IMR-90 (cell line): ENCODE measurements at regions not wholly inside any gene's neighbourhood (a gene's known extent, or its start where the extent isn't known, plus 50 kb on each side); places are given as distances from the start of the nearest gene placed in this dataset.
A peak's percentile ranks its signal among the peaks of the same experiment; 100 is the strongest.

Experiments used
- ATAC-seq: fragments of 200-7000 bp; cut with Tn5 transposase; 2 replicates; pipeline ENCODE4 v1.9.1; 2020; ENCODE audit warnings: low read depth, mild to moderate bottlenecking, moderate library complexity
- BruUV-seq: library from RNA; stranded (reverse); fragments of 400-500 nt; replicated peaks from 2 replicates; lab custom pipeline; 2021; lab: Mats Ljungman, UMichigan
- CTCF ChIA-PET: fragments of 300-600 bp; formaldehyde crosslinking; extraction: SDS; loops from one replicate; lab custom pipeline; 2021; ENCODE audit warnings: antibody characterized with exemption; lab: Yijun Ruan, JAX
- POLR2A ChIA-PET: fragments of 300-600 bp; sonication (Branson Sonifier 250); formaldehyde crosslinking; loops from one replicate; lab custom pipeline; 2022; ENCODE audit warnings: antibody characterized with exemption; ENCODE audit not compliant: unreplicated experiment; lab: Charles Lee
- DNase-seq: peaks from one replicate; pipeline ENCODE4 v3.0.0; 2013
- H2AFZ ChIP-seq: replicated peaks from 2 replicates; pipeline ENCODE3; 2013; ENCODE audit warnings: low read length, mild to moderate bottlenecking; ENCODE audit not compliant: poor library complexity
- H2AK5ac ChIP-seq: 2 replicates; pipeline ENCODE4 v1.6.1; 2013; ENCODE audit warnings: low read depth, low read length, inconsistent platforms
- H2AK9ac ChIP-seq: replicated peaks from 2 replicates; pipeline ENCODE3; 2013; ENCODE audit warnings: mild to moderate bottlenecking, low read depth, low read length, moderate library complexity; ENCODE audit not compliant: poor library complexity
- H2BK120ac ChIP-seq: 2 replicates; pipeline ENCODE4 v1.6.1; 2013; ENCODE audit warnings: low read depth, low read length, inconsistent platforms
- H2BK15ac ChIP-seq: 3 replicates; pipeline ENCODE4 v1.6.1; 2013; ENCODE audit warnings: low read depth, low read length, inconsistent platforms
- H2BK20ac ChIP-seq: 2 replicates; pipeline ENCODE4 v1.6.1; 2013; ENCODE audit warnings: low read depth, mild to moderate bottlenecking, inconsistent platforms, low read length, moderate library complexity
- H2BK5ac ChIP-seq: 2 replicates; pipeline ENCODE4 v1.6.1; 2013; ENCODE audit warnings: mild to moderate bottlenecking, low read depth, low read length, inconsistent platforms; ENCODE audit not compliant: poor library complexity, severe bottlenecking
- H3K14ac ChIP-seq: replicated peaks from 2 replicates; pipeline ENCODE4 v1.6.1; 2013; ENCODE audit warnings: low read depth, low read length, inconsistent platforms
- H3K18ac ChIP-seq: 2 replicates; pipeline ENCODE4 v1.6.1; 2013; ENCODE audit warnings: low read depth, low read length, control low read depth
- H3K23ac ChIP-seq: 2 replicates; pipeline ENCODE4 v1.6.1; 2013; ENCODE audit warnings: low read depth, low read length, inconsistent platforms
- H3K27ac ChIP-seq: 2 replicates; pipeline ENCODE4 v1.5.1; 2013; ENCODE audit warnings: mild to moderate bottlenecking, control low read depth, low read length; ENCODE audit not compliant: insufficient read depth
- H3K27me3 ChIP-seq: 2 replicates; pipeline ENCODE4 v1.6.1; 2013; ENCODE audit warnings: low read length; ENCODE audit not compliant: control insufficient read depth, insufficient read depth
- H3K36me3 ChIP-seq: 2 replicates; pipeline ENCODE4 v1.6.1; 2013; ENCODE audit warnings: low read length, mixed read lengths; ENCODE audit not compliant: control insufficient read depth, insufficient read depth
- H3K4ac ChIP-seq: 2 replicates; pipeline ENCODE4 v1.6.1; 2013; ENCODE audit warnings: low read depth, low read length, inconsistent platforms
- H3K4me1 ChIP-seq: 2 replicates; pipeline ENCODE4 v1.6.1; 2013; ENCODE audit warnings: low read length, mixed read lengths; ENCODE audit not compliant: control insufficient read depth, insufficient read depth
- H3K4me2 ChIP-seq: 2 replicates; pipeline ENCODE4 v1.6.1; 2013; ENCODE audit warnings: low read depth, mild to moderate bottlenecking, control low read depth, low read length, moderate library complexity
- H3K4me3 ChIP-seq: 2 replicates; pipeline ENCODE4 v1.5.1; 2013; ENCODE audit warnings: low read depth, mild to moderate bottlenecking, control low read depth, low read length, moderate library complexity; ENCODE audit not compliant: insufficient read depth
- H3K56ac ChIP-seq: 2 replicates; pipeline ENCODE4 v1.6.1; 2013; ENCODE audit warnings: low read length, inconsistent platforms; ENCODE audit not compliant: insufficient read depth; ENCODE audit errors: extremely low read depth
- H3K79me1 ChIP-seq, 2 experiments: 2 replicates each; pipeline ENCODE4 v1.6.1; 2013; ENCODE audit warnings: low read length in 2 of 2, inconsistent platforms in 1 of 2, low read depth in 1 of 2
- H3K9ac ChIP-seq: 2 replicates; pipeline ENCODE4 v1.6.1; 2013; ENCODE audit warnings: low read depth, low read length, control low read depth
- H3K9me1 ChIP-seq: 2 replicates; pipeline ENCODE4 v1.6.1; 2013; ENCODE audit warnings: low read length, inconsistent platforms; ENCODE audit not compliant: insufficient read depth
- H3K9me3 ChIP-seq: 2 replicates; pipeline ENCODE4 v1.6.1; 2013; ENCODE audit warnings: low read length; ENCODE audit not compliant: control insufficient read depth, insufficient read depth
- H4K20me1 ChIP-seq: 2 replicates; pipeline ENCODE4 v1.6.1; 2013; ENCODE audit warnings: low read length, inconsistent platforms; ENCODE audit not compliant: insufficient read depth
- H4K5ac ChIP-seq: 2 replicates; pipeline ENCODE4 v1.6.1; 2013; ENCODE audit warnings: mild to moderate bottlenecking, low read depth, low read length, control low read depth
- H4K8ac ChIP-seq, 2 experiments: 2 replicates each; pipeline ENCODE4 v1.6.1; 2013; ENCODE audit warnings: low read depth in 2 of 2, low read length in 2 of 2, control low read depth in 1 of 2, inconsistent platforms in 1 of 2
- H4K91ac ChIP-seq: 2 replicates; pipeline ENCODE4 v1.6.1; 2013; ENCODE audit warnings: low read depth, low read length, inconsistent platforms; ENCODE audit not compliant: insufficient read depth
- BHLHE40 ChIP-seq: fragments of 150-350 bp; IDR thresholded peaks from 2 replicates; pipeline ENCODE4 v1.6.1; 2016; ENCODE audit warnings: mild to moderate bottlenecking, low read depth, low read length
- CEBPB ChIP-seq: IDR thresholded peaks from 2 replicates; pipeline ENCODE4 v1.6.1; 2012; ENCODE audit warnings: low read depth, low read length, improper control_type of control experiment
- FOS ChIP-seq: fragments of 150-350 bp; IDR thresholded peaks from 2 replicates; pipeline ENCODE4 v1.6.1; 2016; ENCODE audit warnings: low read depth, low read length
- WGBS, 2 experiments: methylation state at CpG; one replicate each; pipeline versions ENCODE4 v1.1.5 to v1.1.7; 2013; ENCODE audit warnings: missing lambda C conversion rate in 2 of 2; ENCODE audit not compliant: insufficient read length in 1 of 2; ENCODE audit errors: extremely low coverage in 2 of 2; 5-methylcytosine and 5-hydroxymethylcytosine counted together
- dilution Hi-C: fragments of 300-500 bp; cut with HindIII; formaldehyde crosslinking; loops from one replicate; pipeline ENCODE4 v1.14.3; 2018; ENCODE audit warnings: low sequenced_read_pairs; ENCODE audit not compliant: unreplicated experiment
- in situ Hi-C: fragments of 300-500 bp; cut with MboI; formaldehyde crosslinking; loops from 3 replicates; pipeline ENCODE4 v1.14.3; 2019; ENCODE audit warnings: low sequenced_read_pairs, inconsistent platforms, mixed read lengths
- intact Hi-C: fragments of 100-400 bp; cut with micrococcal nuclease; formaldehyde crosslinking; loops from 2 replicates; pipeline ENCODE4 v1.10.0; 2022

DNA sequence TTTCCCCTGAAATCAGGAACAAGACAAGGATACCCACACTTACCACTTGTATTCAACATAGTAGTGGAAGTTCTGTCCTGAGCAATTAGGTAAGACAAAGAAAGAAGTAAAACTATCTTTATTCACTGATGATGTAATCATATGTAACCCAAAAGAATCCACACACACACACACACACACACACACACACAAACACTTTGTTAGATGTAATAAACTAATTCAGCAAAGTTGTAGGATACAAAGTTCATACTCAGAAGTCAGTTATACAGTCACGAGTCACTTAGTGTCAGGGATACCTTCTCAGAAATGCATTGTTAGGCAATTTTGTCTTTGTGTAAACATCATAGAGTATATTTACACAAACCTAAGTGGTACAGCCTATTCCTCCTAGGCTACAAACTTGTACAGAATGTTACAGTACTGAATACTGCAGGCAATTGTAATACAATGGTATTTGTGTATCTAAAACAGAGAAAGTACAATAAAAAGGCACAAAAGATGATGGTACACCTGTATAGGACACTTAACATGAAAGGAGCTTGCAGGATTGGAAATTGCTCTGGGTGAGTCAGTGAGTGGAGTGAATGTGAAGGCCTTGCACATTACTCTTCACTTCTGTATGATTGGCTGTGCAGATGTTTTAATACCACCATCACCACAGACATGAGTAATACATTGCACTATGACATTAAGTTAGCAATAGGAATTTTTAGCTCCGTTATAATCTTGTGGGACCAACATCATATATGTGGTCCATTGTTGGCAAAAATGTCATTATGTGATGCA is 370.1 kb downstream of the ZFHX3 start:
- intact Hi-C loops (no loop called here), dilution Hi-C loops (no loop called here), in situ Hi-C loops (no loop called here)
- Histone ChIP-seq H3K9me3 (peaks cover 3% of the 10 kb centered on the region; the same call in 1 of the 2 replicates), H2BK15ac (no peak overlapping the region), H3K23ac (no peak overlapping the region), H3K9ac (no peak overlapping the region), H2BK120ac (no peak overlapping the region), H3K14ac (no peak overlapping the region), H4K20me1 (no peaks in the 10 kb centered on the region), H2AK9ac (no peak overlapping the region), H3K9me1 (no peaks in the 10 kb centered on the region), H2AFZ (no peak overlapping the region), H3K56ac (no peak overlapping the region), H3K4me2 (no peak overlapping the region), H3K18ac (no peak overlapping the region), H3K27ac (no peak overlapping the region), H2AK5ac (no peak overlapping the region), H3K79me1 (no peaks in the 10 kb centered on the region), H3K27me3 (no peaks in the 10 kb centered on the region), H3K4me3 (no peak overlapping the region), H2BK5ac (no peak overlapping the region), H3K4ac (no peak overlapping the region), H3K36me3 (no peaks in the 10 kb centered on the region), H3K4me1 (0 out of 2 replicates have a peak, but pooled peaks cover 3% of the 10 kb centered on the region), H2BK20ac (no peak overlapping the region), H4K8ac (no peak overlapping the region), H4K5ac (no peak overlapping the region), H4K91ac (no peak overlapping the region)
- DNase-seq (peak; percentile 86), ATAC-seq (peak; percentile 92)
- TF ChIP-seq BHLHE40 (no peak), FOS (no peak), CEBPB (peak; percentile 43; the same call in 1 of the 2 replicates)
- no CpG with 5 or more reads among the region's 2 CpGs for WGBS, 2 experiments
- BruUV-seq = no TSS peak
- POLR2A ChIA-PET = interaction anchor here (0.6 kb wide), 1 partner anchor 10 kb away, joined by 6 read pairs; no protein-coding TSS in a partner anchor
- CTCF ChIA-PET = interaction anchor here (0.5 to 0.6 kb wide), 2 partner anchors 16 to 322 kb away, joined by 3 to 7 read pairs; no protein-coding TSS in a partner anchor
